Skeletal muscle satellite cell (primary cell): ENCODE measurements at regions not wholly inside any gene's neighbourhood (a gene's known extent, or its start where the extent isn't known, plus 50 kb on each side); places are given as distances from the start of the nearest gene placed in this dataset.
"Not testable (repeated sequence)": the region's sequence is repeated elsewhere in the genome, so short reads cannot be mapped to it uniquely, and the experiment has no call there.

Experiments used
- H3K27me3 ChIP-seq: 2 replicates; pipeline ENCODE4 v1.7.0; 2013; ENCODE audit warnings: low read length; ENCODE audit not compliant: control insufficient read depth, insufficient read depth
- H3K36me3 ChIP-seq: 2 replicates; pipeline ENCODE4 v1.7.0; 2013; ENCODE audit warnings: mild to moderate bottlenecking, control low read depth, low read length; ENCODE audit not compliant: insufficient read depth
- H3K4me1 ChIP-seq: 2 replicates; pipeline ENCODE4 v1.7.0; 2013; ENCODE audit warnings: low read length; ENCODE audit not compliant: control insufficient read depth, insufficient read depth
- H3K4me2 ChIP-seq: 2 replicates; pipeline ENCODE4 v1.7.0; 2013; ENCODE audit warnings: mild to moderate bottlenecking, low read length
- H3K4me3 ChIP-seq: 2 replicates; pipeline ENCODE4 v1.7.0; 2013; ENCODE audit warnings: low read length
- H3K9ac ChIP-seq: 2 replicates; pipeline ENCODE4 v1.7.0; 2013; ENCODE audit warnings: mild to moderate bottlenecking, low read depth, low read length, moderate library complexity
- H3K9me3 ChIP-seq: replicated peaks from 2 replicates; pipeline ENCODE4 v1.7.0; 2013; ENCODE audit warnings: mild to moderate bottlenecking, control low read depth, low read length

DNA sequence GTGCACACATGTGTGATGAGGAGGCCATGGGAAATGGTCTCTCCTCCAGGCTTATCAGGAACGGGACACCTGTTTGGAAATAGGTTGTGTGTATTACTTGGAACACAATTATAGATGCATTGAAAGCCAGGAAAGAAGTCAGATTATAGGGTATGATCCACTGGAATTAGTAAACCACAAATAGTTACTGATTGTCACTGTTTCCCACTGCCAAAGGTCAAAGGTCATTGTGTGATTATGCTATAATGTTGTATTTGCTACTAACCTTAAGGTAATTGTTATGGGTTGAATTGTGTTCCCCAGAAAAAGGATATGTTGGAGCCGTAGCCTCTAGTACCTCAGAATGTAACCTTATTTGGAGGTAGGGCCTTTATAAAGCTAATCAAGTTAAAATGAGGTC, 129.9 kb upstream of the FBXO33 start:
- Histone ChIP-seq H3K36me3 (no peaks in the 10 kb centered on the region), H3K9ac (no peak overlapping the region), H3K9me3 (peaks cover 4% of the 10 kb centered on the region), H3K4me2 (no peak overlapping the region), H3K4me1 (no peaks in the 10 kb centered on the region), H3K4me3 (no peak overlapping the region), H3K27me3 (no peaks in the 10 kb centered on the region)

GRCh38 chr14:39558525-39558924, 126.3 kb upstream of the FBXO33 start:
- peaks cover 4% of the 10 kb centered on the region for H3K9me3 ChIP-seq
- no peak overlapping the region for H3K4me3 ChIP-seq
- no peak overlapping the region for H3K9ac ChIP-seq
- no peaks in the 10 kb centered on the region for H3K27me3 ChIP-seq
- H3K4me2 ChIP-seq, result no peak overlapping the region
- no peaks in the 10 kb centered on the region for H3K4me1 ChIP-seq
- H3K36me3 ChIP-seq, result no peaks in the 10 kb centered on the region

GRCh38 chr14:39555749-39556148, 123.5 kb upstream of the FBXO33 start:
- Histone ChIP-seq H3K27me3 (no peaks in the 10 kb centered on the region), H3K4me1 (no peaks in the 10 kb centered on the region), H3K9me3 (peaks cover 4% of the 10 kb centered on the region), H3K9ac (no peak overlapping the region), H3K36me3 (no peaks in the 10 kb centered on the region), H3K4me2 (no peak overlapping the region), H3K4me3 (no peak overlapping the region)

DNA sequence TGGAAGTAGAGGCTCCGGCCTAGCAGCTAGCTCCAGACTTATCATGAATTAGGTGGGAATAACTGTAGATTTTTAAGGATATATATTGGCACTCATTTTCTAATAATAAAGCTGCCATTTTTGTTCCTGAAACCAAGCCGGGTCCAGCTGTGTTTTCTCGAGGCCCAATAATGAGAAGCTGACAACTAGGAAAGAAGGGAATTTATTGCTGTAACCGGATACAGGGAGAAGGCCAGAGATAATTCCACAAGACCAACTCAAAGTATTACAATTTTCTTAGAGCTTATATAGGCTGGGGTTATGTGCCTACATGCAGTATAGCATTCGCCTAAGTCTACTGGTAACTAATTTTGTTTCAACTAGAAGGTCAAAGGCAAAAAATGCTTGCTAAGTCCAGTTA, 122.3 kb upstream of the FBXO33 start:
- Histone ChIP-seq H3K4me1 (no peaks in the 10 kb centered on the region), H3K9me3 (peaks cover 1% of the 10 kb centered on the region), H3K27me3 (no peaks in the 10 kb centered on the region), H3K4me2 (no peak overlapping the region), H3K4me3 (no peak overlapping the region), H3K36me3 (no peaks in the 10 kb centered on the region), H3K9ac (no peak overlapping the region)

- H3K4me3 ChIP-seq, result no peak overlapping the region
- H3K9ac ChIP-seq, result no peak overlapping the region
- H3K36me3 ChIP-seq, result no peaks in the 10 kb centered on the region
- H3K4me2 ChIP-seq, result no peak overlapping the region
- no peaks in the 10 kb centered on the region for H3K9me3 ChIP-seq
- no peaks in the 10 kb centered on the region for H3K4me1 ChIP-seq
- no peaks in the 10 kb centered on the region for H3K27me3 ChIP-seq
These were observed 116.1 kb upstream of the FBXO33 start for GRCh38 chr14:39548358-39548757.

- Histone ChIP-seq H3K4me1 (no peaks in the 10 kb centered on the region), H3K36me3 (no peaks in the 10 kb centered on the region), H3K4me3 (no peak overlapping the region), H3K9ac (no peak overlapping the region), H3K27me3 (no peaks in the 10 kb centered on the region), H3K9me3 (no peaks in the 10 kb centered on the region), H3K4me2 (no peak overlapping the region)
These were observed 115.6 kb upstream of the FBXO33 start for GRCh38 chr14:39547845-39548244.

DNA sequence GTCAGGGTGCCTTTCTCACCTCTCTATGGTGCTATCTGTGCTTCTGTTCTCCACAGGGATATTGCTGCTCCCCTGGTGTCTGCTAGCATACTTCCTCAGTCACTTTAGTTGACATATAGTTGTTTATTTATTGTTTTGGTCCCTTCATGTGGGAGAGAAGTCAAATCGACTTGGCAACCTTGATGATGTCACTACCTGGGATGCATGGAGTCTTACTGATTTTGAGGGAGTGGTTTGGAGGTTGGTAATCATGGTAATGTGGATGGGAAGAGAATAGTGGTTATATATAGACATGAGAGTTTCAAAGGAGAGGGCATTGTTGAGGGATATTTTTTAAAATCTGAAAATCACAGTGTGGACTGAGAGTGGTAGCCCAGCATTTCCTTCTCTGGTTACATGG, 73.6 kb upstream of the FBXO33 start:
- Histone ChIP-seq H3K4me1 (no peaks in the 10 kb centered on the region), H3K4me2 (no peak overlapping the region), H3K4me3 (no peak overlapping the region), H3K9ac (no peak overlapping the region), H3K9me3 (no peaks in the 10 kb centered on the region), H3K27me3 (no peaks in the 10 kb centered on the region), H3K36me3 (no peaks in the 10 kb centered on the region)

GRCh38 chr14:39500253-39500652, 68.0 kb upstream of the FBXO33 start:
- H3K27me3 ChIP-seq, result no peaks in the 10 kb centered on the region
- no peak overlapping the region for H3K9ac ChIP-seq

DNA sequence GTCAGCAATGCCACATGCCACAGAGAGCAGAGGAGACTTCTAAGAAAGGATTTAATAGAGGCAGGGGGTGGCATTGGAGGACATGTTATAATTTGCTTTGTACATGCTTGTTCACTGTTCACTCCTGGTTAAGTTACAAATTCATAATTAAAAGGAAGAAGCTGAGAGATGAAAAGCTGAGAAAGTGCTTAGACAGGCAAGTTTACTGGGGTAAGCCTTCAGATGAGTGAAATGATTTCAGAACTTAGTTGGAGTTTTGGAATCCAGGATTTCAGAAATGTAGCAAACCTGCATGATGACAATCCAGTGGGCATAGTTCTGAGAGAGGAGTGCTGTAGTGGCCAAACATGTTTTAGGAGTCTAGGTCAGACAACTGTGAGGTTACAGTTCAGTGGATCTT, 67.3 kb upstream of the FBXO33 start:
- H3K9me3 ChIP-seq, result no peaks in the 10 kb centered on the region
- H3K9ac ChIP-seq, result no peak overlapping the region
- H3K4me1 ChIP-seq, result no peaks in the 10 kb centered on the region
- no peak overlapping the region for H3K4me2 ChIP-seq
- no peaks in the 10 kb centered on the region for H3K27me3 ChIP-seq
- H3K36me3 ChIP-seq, result no peaks in the 10 kb centered on the region
- no peak overlapping the region for H3K4me3 ChIP-seq

More at GRCh38 chr14:39500253-39500652, 68.0 kb upstream of the FBXO33 start:
- no peaks in the 10 kb centered on the region for H3K4me1 ChIP-seq
- no peaks in the 10 kb centered on the region for H3K36me3 ChIP-seq
- H3K4me2 ChIP-seq, result no peak overlapping the region
- no peak overlapping the region for H3K4me3 ChIP-seq
- no peaks in the 10 kb centered on the region for H3K9me3 ChIP-seq

- H3K36me3 ChIP-seq, H3K9me3 ChIP-seq, H3K27me3 ChIP-seq, H3K9ac ChIP-seq, H3K4me1 ChIP-seq, H3K4me3 ChIP-seq, H3K4me2 ChIP-seq: not testable (repeated sequence)
These were observed 65.4 kb upstream of the FBXO33 start for GRCh38 chr14:39497677-39498076.

DNA sequence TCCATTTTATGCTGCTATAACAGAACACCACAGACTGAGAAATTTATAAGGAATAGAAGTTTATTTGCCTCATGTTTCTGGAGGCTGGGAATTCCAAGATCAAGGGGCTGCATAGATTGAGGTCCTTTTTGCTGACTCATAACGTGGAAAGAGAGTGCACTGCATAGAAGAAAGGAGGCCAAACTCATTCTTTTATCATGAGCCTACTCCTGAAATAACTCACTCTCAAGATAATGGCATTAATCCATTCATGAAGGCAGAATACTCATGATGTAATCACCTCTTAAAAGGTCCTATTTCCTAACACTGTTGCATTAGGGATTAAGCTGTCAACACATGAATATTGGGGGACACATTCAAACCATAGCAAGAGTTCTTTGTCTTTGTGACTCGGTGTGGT, 60.0 kb upstream of the FBXO33 start:
- H3K27me3 ChIP-seq, result no peaks in the 10 kb centered on the region
- H3K9ac ChIP-seq, result peak overlapping the region; percentile 67
- no peak overlapping the region for H3K4me3 ChIP-seq
- no peaks in the 10 kb centered on the region for H3K36me3 ChIP-seq
- H3K4me1 ChIP-seq, result peaks cover 16% of the 10 kb centered on the region
- no peaks in the 10 kb centered on the region for H3K9me3 ChIP-seq
- H3K4me2 ChIP-seq, result peak overlapping the region; percentile 55

DNA sequence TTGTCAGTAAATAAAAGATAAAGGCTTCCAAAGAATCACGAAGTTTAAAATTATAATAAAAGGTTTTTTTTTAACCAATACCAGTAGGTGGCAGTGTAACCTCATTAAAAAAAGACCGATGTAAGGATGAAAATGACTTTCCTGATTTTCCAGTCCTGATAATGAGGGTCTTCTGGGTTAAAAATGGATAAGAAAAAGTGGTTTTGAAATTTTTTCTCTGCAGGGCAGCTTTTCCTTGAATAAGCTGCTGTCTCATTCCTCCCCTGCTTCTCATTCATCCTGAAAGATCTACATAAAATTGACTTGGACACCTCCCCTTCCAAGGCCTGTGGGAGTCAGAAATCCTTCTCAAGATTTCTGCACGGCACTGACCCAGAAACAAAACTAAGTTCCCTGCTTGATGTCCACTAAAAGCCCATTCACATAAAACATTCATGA, 58.9 kb upstream of the FBXO33 start:
- Histone ChIP-seq H3K4me3 (no peak overlapping the region), H3K27me3 (no peaks in the 10 kb centered on the region), H3K9ac (peak overlapping the region; percentile 67)

More for the DNA sequence above, 58.9 kb upstream of the FBXO33 start:
- peak overlapping the region; percentile 55 for H3K4me2 ChIP-seq
- H3K4me1 ChIP-seq, result peaks cover 16% of the 10 kb centered on the region
- no peaks in the 10 kb centered on the region for H3K9me3 ChIP-seq
- no peaks in the 10 kb centered on the region for H3K36me3 ChIP-seq
